ENCODE measurements at regions not wholly inside any gene's neighbourhood (a gene's known extent, or its start where the extent isn't known, plus 50 kb on each side); places are given as distances from the start of the nearest gene placed in this dataset.

DNA sequence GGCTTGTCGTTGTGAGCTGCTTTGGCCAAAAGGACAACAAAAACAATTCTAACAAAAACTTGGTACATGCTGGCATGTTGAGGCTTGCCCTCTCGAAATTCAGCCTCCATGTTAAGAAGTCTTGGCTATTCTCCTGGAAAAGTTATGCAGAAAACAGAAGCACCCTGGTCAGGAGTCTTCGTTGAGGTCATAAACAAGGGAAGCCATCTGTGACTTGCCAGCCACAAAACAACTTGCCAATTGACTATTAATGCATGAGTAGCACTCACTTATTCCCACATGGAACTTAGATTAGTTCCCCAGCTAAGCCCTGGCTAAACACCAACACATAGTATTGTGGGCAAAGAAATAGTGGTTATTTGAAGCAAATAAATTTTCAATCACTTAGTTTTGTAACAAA lies 521.0 kb upstream of the CHD1 start:
- Histone ChIP-seq H3K9ac (ENCODE audit: insufficient read depth, low read length) (no peak overlapping the region), H3K79me2 (ENCODE audit: control insufficient read depth, insufficient read depth, low read length) (no peaks in the 10 kb centered on the region), H3K27ac (ENCODE audit: insufficient read depth, low read length) (no peak overlapping the region), H4K20me1 (ENCODE audit: control insufficient read depth, extremely low read depth, insufficient read depth, low read length) (no peaks in the 10 kb centered on the region), H3K9me3 (ENCODE audit: control insufficient read depth, insufficient read depth, low read depth, low read length) (no peaks in the 10 kb centered on the region), H2AFZ (ENCODE audit: low read length) (no peak overlapping the region), H3K4me1 (ENCODE audit: control insufficient read depth, extremely low read depth, insufficient read depth, low read length) (no peaks in the 10 kb centered on the region), H3K4me3 (replicated peaks in 1 of 4; ENCODE audit: control extremely low read depth in 1 of 4, insufficient read depth in 1 of 4, low read depth in 3 of 4, low read length in 4 of 4) (no peak overlapping the region), H3K27me3 (ENCODE audit: control insufficient read depth, insufficient read depth, low read length) (no peaks in the 10 kb centered on the region), H3K4me2 (ENCODE audit: extremely low read depth, insufficient read depth, low read length) (no peak overlapping the region), H3K36me3 (ENCODE audit: control insufficient read depth, insufficient read depth, low read length) (no peaks in the 10 kb centered on the region)
- DNase-seq (ENCODE audit: low read depth in 2 of 2) = peak; percentile 0 to 77
- TF ChIP-seq, protein P1, sequence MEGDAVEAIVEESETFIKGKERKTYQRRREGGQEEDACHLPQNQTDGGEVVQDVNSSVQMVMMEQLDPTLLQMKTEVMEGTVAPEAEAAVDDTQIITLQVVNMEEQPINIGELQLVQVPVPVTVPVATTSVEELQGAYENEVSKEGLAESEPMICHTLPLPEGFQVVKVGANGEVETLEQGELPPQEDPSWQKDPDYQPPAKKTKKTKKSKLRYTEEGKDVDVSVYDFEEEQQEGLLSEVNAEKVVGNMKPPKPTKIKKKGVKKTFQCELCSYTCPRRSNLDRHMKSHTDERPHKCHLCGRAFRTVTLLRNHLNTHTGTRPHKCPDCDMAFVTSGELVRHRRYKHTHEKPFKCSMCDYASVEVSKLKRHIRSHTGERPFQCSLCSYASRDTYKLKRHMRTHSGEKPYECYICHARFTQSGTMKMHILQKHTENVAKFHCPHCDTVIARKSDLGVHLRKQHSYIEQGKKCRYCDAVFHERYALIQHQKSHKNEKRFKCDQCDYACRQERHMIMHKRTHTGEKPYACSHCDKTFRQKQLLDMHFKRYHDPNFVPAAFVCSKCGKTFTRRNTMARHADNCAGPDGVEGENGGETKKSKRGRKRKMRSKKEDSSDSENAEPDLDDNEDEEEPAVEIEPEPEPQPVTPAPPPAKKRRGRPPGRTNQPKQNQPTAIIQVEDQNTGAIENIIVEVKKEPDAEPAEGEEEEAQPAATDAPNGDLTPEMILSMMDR (conservative IDR thresholded peaks at IDR 0.05 in 1 of 2, IDR thresholded peaks at IDR 0.05 in 1 of 2; ENCODE audit: low read depth in 1 of 2, low read length in 2 of 2) = no peak
- TF ChIP-seq EZH2 (IDR thresholded peaks at IDR 0.05; ENCODE audit: low read length, missing control alignments) = no peak

DNA sequence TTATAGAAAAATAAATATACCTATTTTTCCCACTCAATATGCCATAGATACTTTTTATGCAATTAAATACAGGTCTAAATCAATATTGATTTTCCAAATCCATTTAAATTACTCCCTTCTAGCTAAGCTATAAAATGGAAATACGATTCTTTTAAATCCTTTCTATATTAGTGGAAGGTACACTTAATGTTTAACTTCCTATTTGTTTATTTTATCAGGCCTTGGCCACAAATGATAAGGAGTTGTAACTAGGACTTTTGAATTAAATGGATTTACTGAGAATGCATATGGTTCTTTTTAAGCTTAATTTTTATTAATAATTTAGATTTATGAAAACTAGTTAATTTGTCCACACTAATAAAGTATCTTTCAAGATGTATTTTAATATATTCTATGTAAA lies 517.0 kb upstream of the CHD1 start:
- no peaks in the 10 kb centered on the region for H3K4me1 ChIP-seq (ENCODE audit: control insufficient read depth, extremely low read depth, insufficient read depth, low read length)
- no peak overlapping the region for H3K4me3 ChIP-seq (replicated peaks in 1 of 4; ENCODE audit: control extremely low read depth in 1 of 4, insufficient read depth in 1 of 4, low read depth in 3 of 4, low read length in 4 of 4)
- H3K27ac ChIP-seq (ENCODE audit: insufficient read depth, low read length) = no peak overlapping the region
- H3K27me3 ChIP-seq (ENCODE audit: control insufficient read depth, insufficient read depth, low read length) = no peaks in the 10 kb centered on the region
- no peaks in the 10 kb centered on the region for H3K36me3 ChIP-seq (ENCODE audit: control insufficient read depth, insufficient read depth, low read length)
- no peak for TF ChIP-seq EZH2 (IDR thresholded peaks at IDR 0.05; ENCODE audit: low read length, missing control alignments)
- TF ChIP-seq, protein P1 (conservative IDR thresholded peaks at IDR 0.05 in 1 of 2, IDR thresholded peaks at IDR 0.05 in 1 of 2; ENCODE audit: low read depth in 1 of 2, low read length in 2 of 2) = no peak
- H3K9me3 ChIP-seq (ENCODE audit: control insufficient read depth, insufficient read depth, low read depth, low read length) = no peaks in the 10 kb centered on the region
- H2AFZ ChIP-seq (ENCODE audit: low read length) = no peak overlapping the region
- H3K4me2 ChIP-seq (ENCODE audit: extremely low read depth, insufficient read depth, low read length) = no peak overlapping the region
- no peaks in the 10 kb centered on the region for H4K20me1 ChIP-seq (ENCODE audit: control insufficient read depth, extremely low read depth, insufficient read depth, low read length)
- no peaks in the 10 kb centered on the region for H3K79me2 ChIP-seq (ENCODE audit: control insufficient read depth, insufficient read depth, low read length)
- no peak overlapping the region for H3K9ac ChIP-seq (ENCODE audit: insufficient read depth, low read length)
- DNase-seq (ENCODE audit: low read depth in 2 of 2) = no peak

GRCh38 chr5:99441235-99441634 lies 512.4 kb upstream of the CHD1 start:
- Histone ChIP-seq H3K9me3 (ENCODE audit: control insufficient read depth, insufficient read depth, low read depth, low read length) (no peaks in the 10 kb centered on the region), H3K27ac (ENCODE audit: insufficient read depth, low read length) (no peak overlapping the region), H3K27me3 (ENCODE audit: control insufficient read depth, insufficient read depth, low read length) (no peaks in the 10 kb centered on the region), H3K9ac (ENCODE audit: insufficient read depth, low read length) (no peak overlapping the region), H3K4me2 (ENCODE audit: extremely low read depth, insufficient read depth, low read length) (no peak overlapping the region), H3K36me3 (ENCODE audit: control insufficient read depth, insufficient read depth, low read length) (no peaks in the 10 kb centered on the region), H3K4me1 (ENCODE audit: control insufficient read depth, extremely low read depth, insufficient read depth, low read length) (no peaks in the 10 kb centered on the region), H3K4me3 (replicated peaks in 1 of 4; ENCODE audit: control extremely low read depth in 1 of 4, insufficient read depth in 1 of 4, low read depth in 3 of 4, low read length in 4 of 4) (no peak overlapping the region), H2AFZ (ENCODE audit: low read length) (no peak overlapping the region), H3K79me2 (ENCODE audit: control insufficient read depth, insufficient read depth, low read length) (no peaks in the 10 kb centered on the region), H4K20me1 (ENCODE audit: control insufficient read depth, extremely low read depth, insufficient read depth, low read length) (no peaks in the 10 kb centered on the region)
- TF ChIP-seq, protein P1 (conservative IDR thresholded peaks at IDR 0.05 in 1 of 2, IDR thresholded peaks at IDR 0.05 in 1 of 2; ENCODE audit: low read depth in 1 of 2, low read length in 2 of 2) = no peak
- TF ChIP-seq EZH2 (IDR thresholded peaks at IDR 0.05; ENCODE audit: low read length, missing control alignments) = no peak
- DNase-seq (ENCODE audit: low read depth in 2 of 2) = peak in 1 of 2 donors; percentile 9

Data from fibroblast of lung (primary cell).